Testis (tissue), 2 donors: ENCODE measurements at regions not wholly inside any gene's neighbourhood (a gene's known extent, or its start where the extent isn't known, plus 50 kb on each side); places are given as distances from the start of the nearest gene placed in this dataset.

Source experiments
- DNase-seq: peaks from one replicate; pipeline ENCODE4 v3.0.0-alpha.2; 2019
- H3K27ac ChIP-seq, 2 donors: fragments of 200-600 bp; sonication (generic); one replicate each; pipeline ENCODE4 v1.5.1; 2019
- H3K27me3 ChIP-seq: fragments of 200-600 bp; sonication (generic); one replicate; pipeline ENCODE4 v1.5.1; 2019
- H3K36me3 ChIP-seq: fragments of 200-600 bp; sonication (generic); one replicate; pipeline ENCODE4 v1.5.1; 2017; ENCODE audit warnings: low read depth; ENCODE audit errors: missing control alignments
- H3K4me1 ChIP-seq: fragments of 200-600 bp; sonication (generic); one replicate; pipeline ENCODE4 v1.5.1; 2019
- H3K4me3 ChIP-seq, 2 donors: fragments of 200-600 bp; sonication (generic); one replicate each; pipeline ENCODE4 v1.5.1; 2017 to 2019
- H3K9me3 ChIP-seq: fragments of 200-600 bp; sonication (generic); one replicate; pipeline ENCODE4 v1.5.1; 2017
- POLR2A ChIP-seq: fragments of 450-650 bp; IDR thresholded peaks from one replicate; pipeline ENCODE4 v1.6.1; 2017; ENCODE audit warnings: antibody characterized with exemption, mild to moderate bottlenecking, moderate library complexity
- WGBS, 2 donors: methylation state at CpG; one replicate each; pipeline ENCODE4 v1.1.5; 2018; 5-methylcytosine and 5-hydroxymethylcytosine counted together
- intact Hi-C: fragments of 100-400 bp; cut with DNase I; formaldehyde crosslinking; loops from one replicate; pipeline ENCODE4 v1.15.1; 2023; ENCODE audit warnings: low total_unique reads
- TF ChIP-seq, protein P1 (sequence below), 3 experiments: fragments of 450-650 bp in 2 of 3; fragments of 200-600 bp in 1 of 3; sonication (generic) in 1 of 3; IDR thresholded peaks; one replicate each; pipeline ENCODE4 v1.5.1; 2016 to 2019; ENCODE audit warnings: antibody characterized with exemption in 3 of 3, mild to moderate bottlenecking in 2 of 3, moderate library complexity in 1 of 3

DNA sequence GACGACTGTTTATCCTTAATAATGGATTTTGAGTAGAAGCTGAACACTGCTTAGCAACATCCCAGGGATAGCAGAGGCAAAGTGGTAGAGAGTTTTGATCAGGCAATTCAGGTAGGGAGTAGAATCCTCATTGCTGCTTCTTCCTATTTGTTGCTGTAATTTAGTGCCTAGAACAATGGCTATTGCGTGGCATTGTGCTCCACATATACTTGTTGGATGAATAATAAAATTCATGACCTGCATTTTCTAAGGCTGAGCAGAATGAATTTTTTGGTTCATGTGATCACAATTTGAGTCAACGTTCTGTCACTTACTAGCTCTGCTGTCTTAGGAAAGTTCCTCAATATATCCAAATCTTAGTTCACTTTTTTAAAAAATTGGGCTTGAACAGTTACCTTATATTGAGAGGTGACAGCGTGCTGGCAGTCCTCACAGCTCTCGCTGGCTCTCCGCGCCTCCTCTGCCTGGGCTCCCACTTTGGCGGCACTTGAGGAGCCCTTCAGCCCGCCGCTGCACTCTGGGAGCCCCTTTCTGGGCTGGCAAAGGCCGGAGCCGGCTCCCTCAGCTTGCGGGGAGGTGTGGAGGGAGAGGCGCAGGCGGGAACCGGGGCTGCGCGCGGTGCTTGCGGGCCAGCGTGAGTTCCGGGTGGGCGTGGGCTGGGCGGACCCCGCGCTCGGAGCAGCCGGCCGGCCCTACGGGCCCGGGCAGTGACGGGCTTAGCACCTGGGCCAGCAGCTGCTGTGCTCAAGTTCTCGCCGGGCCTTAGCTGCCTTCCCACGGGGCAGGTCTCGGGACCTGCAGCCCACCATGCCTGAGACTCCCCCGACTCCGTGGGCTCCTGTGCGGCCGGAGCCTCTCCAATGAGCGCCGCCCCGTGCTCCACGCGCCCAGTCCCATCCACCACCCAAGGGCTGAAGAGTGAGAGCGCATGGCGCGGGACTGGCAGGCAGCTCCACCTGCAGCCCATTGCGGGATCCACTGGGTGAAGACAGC is 350.6 kb downstream of the ETS1 start:
- Histone ChIP-seq H3K27ac (no peak overlapping the region), H3K36me3 (no peaks in the 10 kb centered on the region), H3K9me3 (no peaks in the 10 kb centered on the region), H3K27me3 (no peaks in the 10 kb centered on the region), H3K4me1 (no peaks in the 10 kb centered on the region), H3K4me3 (peak overlapping the region; percentile 10 to 31)
- WGBS, 2 donors = 56 to 90% methylated on average over 11 to 48 of the region's 49 CpGs
- DNase-seq = peak; percentile 26
- intact Hi-C loops = no loop called here
- TF ChIP-seq, protein P1, sequence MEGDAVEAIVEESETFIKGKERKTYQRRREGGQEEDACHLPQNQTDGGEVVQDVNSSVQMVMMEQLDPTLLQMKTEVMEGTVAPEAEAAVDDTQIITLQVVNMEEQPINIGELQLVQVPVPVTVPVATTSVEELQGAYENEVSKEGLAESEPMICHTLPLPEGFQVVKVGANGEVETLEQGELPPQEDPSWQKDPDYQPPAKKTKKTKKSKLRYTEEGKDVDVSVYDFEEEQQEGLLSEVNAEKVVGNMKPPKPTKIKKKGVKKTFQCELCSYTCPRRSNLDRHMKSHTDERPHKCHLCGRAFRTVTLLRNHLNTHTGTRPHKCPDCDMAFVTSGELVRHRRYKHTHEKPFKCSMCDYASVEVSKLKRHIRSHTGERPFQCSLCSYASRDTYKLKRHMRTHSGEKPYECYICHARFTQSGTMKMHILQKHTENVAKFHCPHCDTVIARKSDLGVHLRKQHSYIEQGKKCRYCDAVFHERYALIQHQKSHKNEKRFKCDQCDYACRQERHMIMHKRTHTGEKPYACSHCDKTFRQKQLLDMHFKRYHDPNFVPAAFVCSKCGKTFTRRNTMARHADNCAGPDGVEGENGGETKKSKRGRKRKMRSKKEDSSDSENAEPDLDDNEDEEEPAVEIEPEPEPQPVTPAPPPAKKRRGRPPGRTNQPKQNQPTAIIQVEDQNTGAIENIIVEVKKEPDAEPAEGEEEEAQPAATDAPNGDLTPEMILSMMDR (IDR thresholded peaks at IDR 0.05) = no peak
- TF ChIP-seq POLR2A = no peak

DNA sequence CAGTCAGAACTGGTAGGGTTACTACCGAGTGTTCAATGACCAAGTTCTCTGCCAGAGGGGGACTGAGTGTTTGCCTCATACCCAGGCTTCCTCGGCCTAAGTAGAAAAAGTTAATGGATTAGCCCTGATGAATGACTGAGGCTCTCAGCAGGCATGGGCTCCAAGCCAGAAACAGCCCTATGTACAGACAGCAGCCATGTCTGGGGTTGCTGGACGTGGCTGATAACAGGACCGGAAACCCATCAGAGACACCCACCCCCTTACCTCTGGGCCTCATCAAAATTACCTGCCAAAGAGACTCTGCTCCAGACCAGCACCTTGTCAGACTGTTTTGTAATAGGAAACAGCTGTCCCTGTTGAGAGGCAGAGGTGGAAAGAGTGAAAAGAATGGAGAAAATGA is 351.4 kb downstream of the ETS1 start:
- no peak overlapping the region for H3K27ac ChIP-seq
- intact Hi-C loops = no loop called here
- no peak overlapping the region for H3K4me3 ChIP-seq
- WGBS, 2 donors = 43 to 62% methylated on average over 4 of the region's 4 CpGs
- DNase-seq = no peak
- no peaks in the 10 kb centered on the region for H3K4me1 ChIP-seq
- H3K36me3 ChIP-seq = no peaks in the 10 kb centered on the region
- no peaks in the 10 kb centered on the region for H3K27me3 ChIP-seq
- H3K9me3 ChIP-seq = no peaks in the 10 kb centered on the region
- TF ChIP-seq, protein P1 (IDR thresholded peaks at IDR 0.05) = no peak
- TF ChIP-seq POLR2A = no peak

DNA sequence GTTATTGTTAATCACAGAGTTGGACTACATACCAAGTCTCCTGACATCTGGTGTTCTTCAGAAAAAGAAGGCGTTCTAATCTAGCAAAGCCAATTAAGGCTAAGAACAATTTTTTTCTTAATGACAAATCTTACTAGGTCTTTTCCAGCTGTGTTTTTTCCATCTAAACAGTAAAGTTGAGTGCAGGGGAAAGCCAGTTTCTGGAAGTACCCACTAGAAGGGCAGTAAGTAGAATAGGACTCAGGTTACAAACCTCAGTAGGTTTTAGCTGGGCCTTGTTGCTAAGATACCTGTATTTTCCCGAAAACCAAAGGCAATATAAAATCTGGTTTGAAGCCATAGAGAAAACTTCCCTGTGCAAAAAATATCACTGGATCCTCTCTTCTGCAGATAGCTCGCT is 351.9 kb downstream of the ETS1 start:
- H3K9me3 ChIP-seq = no peaks in the 10 kb centered on the region
- no peaks in the 10 kb centered on the region for H3K27me3 ChIP-seq
- no peak for TF ChIP-seq POLR2A
- TF ChIP-seq, protein P1 (IDR thresholded peaks at IDR 0.05) = no peak
- intact Hi-C loops = no loop called here
- DNase-seq = no peak
- H3K36me3 ChIP-seq = no peaks in the 10 kb centered on the region
- H3K4me1 ChIP-seq = no peaks in the 10 kb centered on the region
- 49 to 55% methylated on average over 3 of the region's 3 CpGs for WGBS, 2 donors
- no peak overlapping the region for H3K4me3 ChIP-seq
- H3K27ac ChIP-seq = no peak overlapping the region

DNA sequence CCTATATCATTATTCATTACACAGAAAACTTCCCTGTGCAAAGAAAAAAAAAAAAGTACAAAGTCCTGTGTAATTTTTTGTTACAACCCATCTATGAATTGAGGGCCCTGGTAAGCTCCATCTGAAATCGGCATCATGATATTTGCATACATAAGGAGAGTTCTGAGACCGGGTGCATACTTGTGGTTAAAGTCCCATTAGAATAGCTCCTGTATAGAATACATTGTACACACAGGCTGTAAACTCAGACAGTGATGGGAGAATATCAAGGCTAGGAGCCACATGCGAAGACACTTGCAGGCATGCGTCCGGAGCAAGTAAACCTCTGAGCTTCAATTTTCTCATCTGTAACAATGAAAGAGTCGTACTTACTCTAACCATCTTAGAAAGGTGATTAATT is 353.2 kb downstream of the ETS1 start:
- H3K9me3 ChIP-seq = no peaks in the 10 kb centered on the region
- H3K36me3 ChIP-seq = no peaks in the 10 kb centered on the region
- no peak for DNase-seq
- intact Hi-C loops = no loop called here
- TF ChIP-seq, protein P1 (IDR thresholded peaks at IDR 0.05) = no peak
- TF ChIP-seq POLR2A = no peak
- H3K4me1 ChIP-seq = no peaks in the 10 kb centered on the region
- WGBS, 2 donors = 91 to 93% methylated on average over 6 of the region's 6 CpGs
- no peaks in the 10 kb centered on the region for H3K27me3 ChIP-seq
- no peak overlapping the region for H3K27ac ChIP-seq
- H3K4me3 ChIP-seq = no peak overlapping the region
